OCI-LY3 (cell line): ENCODE measurements at regions not wholly inside any gene's neighbourhood (a gene's known extent, or its start where the extent isn't known, plus 50 kb on each side); places are given as distances from the start of the nearest gene placed in this dataset.
"Not testable (repeated sequence)": the region's sequence is repeated elsewhere in the genome, so short reads cannot be mapped to it uniquely, and the experiment has no call there.

ENCODE experiments used
- H2AFZ ChIP-seq: fragments of 200-600, 300-600 bp; shearing (Covaris generic); 2 replicates; pipeline ENCODE4 v1.6.0; 2014; ENCODE audit warnings: antibody characterized with exemption, low read depth, low read length
- H3K27ac ChIP-seq: fragments of 200-600, 300-600 bp; sonication (generic); 2 replicates; pipeline ENCODE4 v1.5.1; 2014; ENCODE audit warnings: mild to moderate bottlenecking, low read length, moderate library complexity, mixed read lengths
- H3K27me3 ChIP-seq: fragments of 200-600, 300-600 bp; sonication (generic); 2 replicates; pipeline ENCODE4 v1.6.1; 2014; ENCODE audit warnings: low read depth, low read length, mixed read lengths
- H3K36me3 ChIP-seq: fragments of 200-600, 300-600 bp; sonication (generic); replicated peaks from 2 replicates; pipeline ENCODE3; 2014; ENCODE audit warnings: low read depth, low read length, mixed read lengths
- H3K4me1 ChIP-seq: fragments of 300-600, 200-600 bp; sonication (generic); 2 replicates; pipeline ENCODE4 v1.6.1; 2014; ENCODE audit warnings: low read length, mixed read lengths
- H3K4me2 ChIP-seq: fragments of 200-600, 300-600 bp; sonication (generic); 2 replicates; pipeline ENCODE4 v1.6.1; 2014; ENCODE audit warnings: low read length, mixed read lengths
- H3K4me3 ChIP-seq: fragments of 300-600, 200-600 bp; sonication (generic); 2 replicates; pipeline ENCODE4 v1.5.1; 2014; ENCODE audit warnings: antibody characterized with exemption, mild to moderate bottlenecking, low read length, moderate library complexity
- H3K79me2 ChIP-seq: fragments of 300-600, 200-600 bp; shearing (Covaris generic); 2 replicates; pipeline ENCODE4 v1.6.1; 2014; ENCODE audit warnings: mild to moderate bottlenecking, low read length, mixed read lengths
- H3K9ac ChIP-seq: fragments of 300-600, 200-600 bp; shearing (Covaris generic); 2 replicates; pipeline ENCODE4 v1.6.0; 2014; ENCODE audit warnings: mild to moderate bottlenecking, low read length, moderate library complexity
- H3K9me3 ChIP-seq: fragments of 200-600, 300-600 bp; shearing (Covaris generic); 2 replicates; pipeline ENCODE4 v1.6.1; 2014; ENCODE audit warnings: low read length, mixed read lengths; ENCODE audit not compliant: insufficient read depth
- H4K20me1 ChIP-seq: fragments of 200-600, 300-600 bp; sonication (generic); 2 replicates; pipeline ENCODE4 v1.6.1; 2016; ENCODE audit warnings: low read length, mixed read lengths; ENCODE audit not compliant: insufficient read depth
- CTCF ChIP-seq: fragments of 200-600, 300-600 bp; sonication (generic); IDR thresholded peaks from 2 replicates; pipeline ENCODE4 v1.5.1; 2014; ENCODE audit warnings: antibody characterized with exemption, low read length, low read depth
- EZH2phosphoT487 ChIP-seq: fragments of 200-600 bp; shearing (Covaris generic); IDR thresholded peaks from 2 replicates; pipeline ENCODE4 v1.6.1; 2018; ENCODE audit warnings: antibody characterized with exemption, mixed run types, low read depth

GRCh38 chrX:21194526-21194925, 179.7 kb upstream of the CNKSR2 start:
- no peaks in the 10 kb centered on the region for H3K79me2 ChIP-seq
- no peak overlapping the region for H3K4me3 ChIP-seq
- no peaks in the 10 kb centered on the region for H3K36me3 ChIP-seq
- no peaks in the 10 kb centered on the region for H3K27me3 ChIP-seq
- no peaks in the 10 kb centered on the region for H4K20me1 ChIP-seq
- no peak overlapping the region for H3K9ac ChIP-seq
- no peak overlapping the region for H3K27ac ChIP-seq
- TF ChIP-seq CTCF (no peak), EZH2phosphoT487 (no peak)
- H3K4me1 ChIP-seq, result no peaks in the 10 kb centered on the region
- no peak overlapping the region for H3K4me2 ChIP-seq
- no peak overlapping the region for H2AFZ ChIP-seq
- H3K9me3 ChIP-seq, result no peaks in the 10 kb centered on the region

GRCh38 chrX:21207080-21207479, 167.1 kb upstream of the CNKSR2 start:
- H3K36me3 ChIP-seq, result no peaks in the 10 kb centered on the region
- H3K27ac ChIP-seq, result no peak overlapping the region
- H3K9me3 ChIP-seq, result no peaks in the 10 kb centered on the region
- H3K4me3 ChIP-seq, result no peak overlapping the region
- H3K4me2 ChIP-seq, result no peak overlapping the region
- H4K20me1 ChIP-seq, result no peaks in the 10 kb centered on the region
- H3K4me1 ChIP-seq, result no peaks in the 10 kb centered on the region
- no peaks in the 10 kb centered on the region for H3K27me3 ChIP-seq
- TF ChIP-seq CTCF (no peak), EZH2phosphoT487 (no peak)
- no peak overlapping the region for H2AFZ ChIP-seq
- H3K9ac ChIP-seq, result no peak overlapping the region
- no peaks in the 10 kb centered on the region for H3K79me2 ChIP-seq

GRCh38 chrX:21219208-21219607, 155.0 kb upstream of the CNKSR2 start:
- not testable (repeated sequence) for H2AFZ ChIP-seq, H3K27ac ChIP-seq, H3K36me3 ChIP-seq, H3K9me3 ChIP-seq, H3K79me2 ChIP-seq, H3K4me3 ChIP-seq, H3K9ac ChIP-seq, H4K20me1 ChIP-seq, H3K4me2 ChIP-seq, H3K27me3 ChIP-seq, H3K4me1 ChIP-seq

- no peak for TF ChIP-seq EZH2phosphoT487
- no peak for TF ChIP-seq CTCF
- Histone ChIP-seq H3K4me2 (no peak overlapping the region), H3K27me3 (no peaks in the 10 kb centered on the region), H3K4me1 (no peaks in the 10 kb centered on the region), H3K36me3 (no peaks in the 10 kb centered on the region), H3K27ac (no peak overlapping the region), H4K20me1 (no peaks in the 10 kb centered on the region), H3K9me3 (no peaks in the 10 kb centered on the region), H3K4me3 (no peak overlapping the region), H2AFZ (no peak overlapping the region), H3K79me2 (no peaks in the 10 kb centered on the region), H3K9ac (no peak overlapping the region)
These were observed 148.6 kb upstream of the CNKSR2 start for GRCh38 chrX:21225643-21226042.

GRCh38 chrX:21228974-21229373, 145.2 kb upstream of the CNKSR2 start:
- not testable (repeated sequence) for H3K4me3 ChIP-seq, H3K27ac ChIP-seq, H3K9ac ChIP-seq, H4K20me1 ChIP-seq, H3K4me1 ChIP-seq, H3K79me2 ChIP-seq, H3K27me3 ChIP-seq, H3K36me3 ChIP-seq, H3K9me3 ChIP-seq, H2AFZ ChIP-seq, H3K4me2 ChIP-seq
